HepG2 (cell line): ENCODE measurements at regions not wholly inside any gene's neighbourhood (a gene's known extent, or its start where the extent isn't known, plus 50 kb on each side); places are given as distances from the start of the nearest gene placed in this dataset.

ENCODE experiments used
- AKAP8 ChIP-seq: sonication (generic); formaldehyde crosslinking; IDR thresholded peaks from 2 replicates; pipeline ENCODE4 v1.5.1; 2020; ENCODE audit warnings: mild to moderate bottlenecking, missing genetic modification reagents
- ATAD3A ChIP-seq: sonication (generic); formaldehyde crosslinking; IDR thresholded peaks from 2 replicates; pipeline ENCODE4 v1.4.0; 2020; ENCODE audit warnings: missing genetic modification reagents
- CSRNP2 ChIP-seq: sonication (generic); formaldehyde crosslinking; conservative IDR thresholded peaks from 2 replicates; pipeline ENCODE4 v1.8.0; 2022; ENCODE audit warnings: low read depth, missing genetic modification reagents
- ELF4 ChIP-seq: sonication (generic); formaldehyde crosslinking; IDR thresholded peaks from 2 replicates; pipeline ENCODE4 v1.5.0; 2020; ENCODE audit warnings: missing genetic modification reagents, mild to moderate bottlenecking, moderate library complexity, borderline replicate concordance
- PHF21A ChIP-seq: sonication (generic); formaldehyde crosslinking; IDR thresholded peaks from 2 replicates; pipeline ENCODE4 v1.5.0; 2020; ENCODE audit warnings: mild to moderate bottlenecking, missing genetic modification reagents
- PRMT3 ChIP-seq: sonication (generic); formaldehyde crosslinking; IDR thresholded peaks from 2 replicates; pipeline ENCODE4 v1.8.1; 2022; ENCODE audit warnings: low read depth, mild to moderate bottlenecking, moderate library complexity, missing genetic modification reagents, borderline replicate concordance
- THYN1 ChIP-seq: sonication (generic); formaldehyde crosslinking; IDR thresholded peaks from 2 replicates; pipeline ENCODE4 v1.8.1; 2023; ENCODE audit warnings: low read depth, mild to moderate bottlenecking, moderate library complexity, missing genetic modification reagents, borderline replicate concordance
- ZNF20 ChIP-seq: sonication (generic); formaldehyde crosslinking; IDR thresholded peaks from 2 replicates; pipeline ENCODE4 v1.4.0; 2020; ENCODE audit warnings: mild to moderate bottlenecking, moderate library complexity, missing genetic modification reagents
- ZNF225 ChIP-seq: sonication (generic); formaldehyde crosslinking; IDR thresholded peaks from 2 replicates; pipeline ENCODE4 v1.4.0; 2020; ENCODE audit warnings: mild to moderate bottlenecking, missing genetic modification reagents
- ZNF234 ChIP-seq: sonication (generic); formaldehyde crosslinking; conservative IDR thresholded peaks from 2 replicates; pipeline ENCODE4 v1.5.1; 2020; ENCODE audit warnings: mild to moderate bottlenecking, missing genetic modification reagents
- ZNF331 ChIP-seq: sonication (generic); formaldehyde crosslinking; IDR thresholded peaks from 2 replicates; pipeline ENCODE4 v1.4.0; 2020; ENCODE audit warnings: missing genetic modification reagents
- ZNF33A ChIP-seq: sonication (generic); formaldehyde crosslinking; IDR thresholded peaks from 2 replicates; pipeline ENCODE4 v1.5.1; 2020; ENCODE audit warnings: missing genetic modification reagents, mild to moderate bottlenecking, moderate library complexity, borderline replicate concordance
- TF ChIP-seq, protein P1 (sequence below): sonication (generic); formaldehyde crosslinking; conservative IDR thresholded peaks from 2 replicates; pipeline ENCODE4 v1.8.1; 2023; ENCODE audit warnings: missing genetic modification reagents
- TF ChIP-seq, protein P2 (sequence below): IDR thresholded peaks from 2 replicates; pipeline ENCODE4 v1.6.1; 2016; ENCODE audit warnings: low read depth

- no peak for TF ChIP-seq PHF21A (CRISPR knock-in tag)
- TF ChIP-seq THYN1 (CRISPR knock-in tag): no peak
- no peak for TF ChIP-seq ZNF234
- no peak for TF ChIP-seq ATAD3A
- TF ChIP-seq ELF4: no peak
- TF ChIP-seq ZNF33A (CRISPR knock-in tag): no peak
- no peak for TF ChIP-seq CSRNP2 (CRISPR knock-in tag)
- TF ChIP-seq, protein P1, sequence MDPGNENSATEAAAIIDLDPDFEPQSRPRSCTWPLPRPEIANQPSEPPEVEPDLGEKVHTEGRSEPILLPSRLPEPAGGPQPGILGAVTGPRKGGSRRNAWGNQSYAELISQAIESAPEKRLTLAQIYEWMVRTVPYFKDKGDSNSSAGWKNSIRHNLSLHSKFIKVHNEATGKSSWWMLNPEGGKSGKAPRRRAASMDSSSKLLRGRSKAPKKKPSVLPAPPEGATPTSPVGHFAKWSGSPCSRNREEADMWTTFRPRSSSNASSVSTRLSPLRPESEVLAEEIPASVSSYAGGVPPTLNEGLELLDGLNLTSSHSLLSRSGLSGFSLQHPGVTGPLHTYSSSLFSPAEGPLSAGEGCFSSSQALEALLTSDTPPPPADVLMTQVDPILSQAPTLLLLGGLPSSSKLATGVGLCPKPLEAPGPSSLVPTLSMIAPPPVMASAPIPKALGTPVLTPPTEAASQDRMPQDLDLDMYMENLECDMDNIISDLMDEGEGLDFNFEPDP (CRISPR knock-in tag): no peak
- no peak for TF ChIP-seq ZNF225 (CRISPR knock-in tag)
- TF ChIP-seq, protein P2, sequence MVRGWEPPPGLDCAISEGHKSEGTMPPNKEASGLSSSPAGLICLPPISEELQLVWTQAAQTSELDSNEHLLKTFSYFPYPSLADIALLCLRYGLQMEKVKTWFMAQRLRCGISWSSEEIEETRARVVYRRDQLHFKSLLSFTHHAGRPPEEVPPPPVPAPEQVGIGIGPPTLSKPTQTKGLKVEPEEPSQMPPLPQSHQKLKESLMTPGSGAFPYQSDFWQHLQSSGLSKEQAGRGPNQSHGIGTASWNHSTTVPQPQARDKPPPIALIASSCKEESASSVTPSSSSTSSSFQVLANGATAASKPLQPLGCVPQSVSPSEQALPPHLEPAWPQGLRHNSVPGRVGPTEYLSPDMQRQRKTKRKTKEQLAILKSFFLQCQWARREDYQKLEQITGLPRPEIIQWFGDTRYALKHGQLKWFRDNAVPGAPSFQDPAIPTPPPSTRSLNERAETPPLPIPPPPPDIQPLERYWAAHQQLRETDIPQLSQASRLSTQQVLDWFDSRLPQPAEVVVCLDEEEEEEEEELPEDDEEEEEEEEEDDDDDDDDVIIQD (CRISPR knock-in tag): no peak
- TF ChIP-seq ZNF20 (CRISPR knock-in tag): no peak
- TF ChIP-seq AKAP8 (CRISPR knock-in tag): no peak
- no peak for TF ChIP-seq PRMT3
- no peak for TF ChIP-seq ZNF331 (CRISPR knock-in tag)
Observed at GRCh38 chr6:54718541-54719023, 128.0 kb upstream of the FAM83B start (continued).
